GM21529 (cell line): ENCODE measurements at regions not wholly inside any gene's neighbourhood (a gene's known extent, or its start where the extent isn't known, plus 50 kb on each side); places are given as distances from the start of the nearest gene placed in this dataset.
"Not testable (repeated sequence)": the region's sequence is repeated elsewhere in the genome, so short reads cannot be mapped to it uniquely, and the experiment has no call there.

ENCODE experiments used
- ATAC-seq: cut with Tn5 transposase; IDR thresholded peaks from one replicate; pipeline ENCODE4 v1.9.1; 2021; ENCODE audit not compliant: unreplicated experiment

DNA sequence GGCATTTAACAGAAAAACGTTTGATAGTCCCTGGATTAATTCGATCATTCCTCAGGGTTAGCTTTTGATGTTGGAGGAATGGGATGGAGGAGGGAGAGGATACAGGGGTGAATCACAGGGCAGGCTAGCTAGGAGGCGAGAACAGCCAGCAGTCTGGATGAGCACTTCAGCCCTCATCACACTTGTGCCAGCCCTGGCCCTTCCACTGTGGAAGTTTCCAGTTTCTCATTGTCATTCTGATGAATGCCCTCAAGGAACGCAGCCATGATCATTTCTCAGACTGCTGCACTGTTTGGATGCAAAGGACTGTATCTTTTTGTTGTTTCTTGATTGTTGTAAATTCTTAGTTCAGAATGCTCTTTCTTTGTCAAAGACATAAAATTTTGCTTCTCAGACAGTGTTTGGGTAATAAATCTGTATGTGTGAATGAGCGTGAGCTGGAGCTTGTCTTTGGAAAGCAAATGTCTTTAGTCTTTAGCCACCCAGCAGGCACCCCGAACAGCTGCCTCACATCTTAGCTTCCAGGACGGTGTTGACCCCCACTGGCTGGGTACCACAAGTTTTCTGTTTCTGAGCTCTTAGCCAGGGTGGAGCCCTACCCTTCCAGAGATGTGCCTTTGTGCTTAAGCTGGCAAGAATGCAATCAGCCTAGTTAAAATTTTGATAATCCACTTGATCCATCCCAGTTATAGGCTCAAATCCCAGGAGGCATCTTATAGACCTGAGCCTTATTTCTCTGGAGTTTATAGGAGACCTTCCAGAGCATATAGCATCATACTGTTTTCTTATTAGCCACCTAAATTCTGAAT lies 121.1 kb downstream of the PDCD6IP start:
- ATAC-seq, result no peak

DNA sequence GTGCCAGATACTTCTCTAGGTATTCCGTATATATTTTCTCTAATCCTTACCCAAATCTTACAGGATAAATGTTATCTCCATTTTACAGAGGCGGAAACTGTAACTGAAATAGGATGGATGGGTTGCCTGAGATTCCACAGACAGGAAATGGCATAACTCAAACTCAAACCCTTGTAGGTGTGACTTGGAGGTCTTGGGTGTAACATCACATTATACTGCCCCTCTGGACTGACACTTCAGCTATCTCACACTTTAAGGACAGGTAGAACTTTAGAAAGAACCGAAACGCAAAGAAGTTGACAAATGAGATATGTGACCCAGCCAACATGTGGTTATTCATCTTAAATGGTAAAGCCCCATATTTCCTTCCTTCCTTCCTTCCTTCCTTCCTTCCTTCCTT lies 122.1 kb downstream of the PDCD6IP start:
- ATAC-seq, result no peak

DNA sequence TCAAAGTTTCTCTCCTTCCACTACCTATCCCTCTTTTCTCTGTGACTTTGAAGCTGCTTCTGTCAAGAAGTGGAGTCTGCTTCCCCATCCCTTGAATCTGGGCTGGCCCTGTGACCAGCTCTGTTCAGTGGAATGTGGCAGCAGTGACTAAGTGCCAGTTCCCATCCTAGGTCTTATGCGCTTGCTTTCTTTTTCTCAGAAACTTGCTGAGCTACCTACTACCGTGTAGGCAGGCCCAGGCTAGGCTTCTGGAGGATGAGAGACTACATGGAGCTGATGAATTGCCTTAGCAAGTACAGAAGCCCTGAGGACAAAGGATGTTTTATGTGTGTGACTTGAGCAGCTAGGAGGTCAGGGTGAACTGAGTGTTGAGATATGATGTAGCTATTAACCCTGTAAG lies 123.2 kb downstream of the PDCD6IP start:
- no peak for ATAC-seq

DNA sequence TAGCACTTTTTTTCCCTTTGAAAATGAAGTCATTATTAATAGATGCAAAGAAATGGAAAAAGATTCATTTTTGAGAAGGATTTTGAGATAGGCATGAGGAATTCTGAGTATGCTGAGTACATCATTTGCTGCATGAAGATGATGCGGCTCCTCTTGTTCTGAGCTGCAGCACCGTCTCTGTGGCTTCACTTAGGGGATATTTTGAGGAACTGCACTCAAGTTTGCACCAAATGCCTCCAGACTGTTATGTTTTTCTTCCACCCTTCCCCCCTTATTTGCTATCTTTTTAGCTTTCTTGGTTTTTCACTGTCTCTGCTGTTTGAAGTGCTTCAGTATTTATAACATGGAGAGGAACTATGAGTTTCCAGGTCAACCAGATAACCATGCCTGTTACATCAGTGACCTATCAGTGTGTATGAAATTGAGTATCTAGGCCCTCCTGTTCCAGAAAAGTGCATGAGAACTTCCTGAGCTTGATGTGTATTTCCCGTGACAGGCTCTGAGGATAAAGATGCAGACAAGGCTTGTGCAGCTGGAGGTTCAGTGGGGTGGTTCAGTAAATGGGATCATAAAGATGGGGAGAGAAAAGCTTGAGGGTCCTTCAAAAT lies 128.7 kb downstream of the PDCD6IP start:
- ATAC-seq, result no peak

DNA sequence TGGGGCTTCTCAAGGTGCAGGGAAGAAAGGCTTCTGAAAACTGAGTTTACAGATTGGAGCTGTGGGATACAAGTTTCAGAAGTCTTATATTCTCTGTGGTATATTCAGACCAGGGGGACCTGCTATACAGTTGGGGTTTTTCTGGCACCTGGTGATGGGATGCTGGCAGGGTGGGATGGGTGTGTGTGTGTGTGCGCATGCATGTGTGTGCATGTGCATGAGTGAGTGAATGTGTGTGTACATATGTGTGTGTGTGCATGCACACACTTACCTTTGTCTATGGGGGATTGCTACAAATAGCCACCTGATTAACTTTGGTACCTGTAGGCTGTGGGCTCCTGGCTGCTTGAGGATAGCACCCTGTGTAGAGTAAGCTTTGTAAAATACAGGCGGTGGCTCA lies 131.4 kb downstream of the PDCD6IP start:
- no peak for ATAC-seq

DNA sequence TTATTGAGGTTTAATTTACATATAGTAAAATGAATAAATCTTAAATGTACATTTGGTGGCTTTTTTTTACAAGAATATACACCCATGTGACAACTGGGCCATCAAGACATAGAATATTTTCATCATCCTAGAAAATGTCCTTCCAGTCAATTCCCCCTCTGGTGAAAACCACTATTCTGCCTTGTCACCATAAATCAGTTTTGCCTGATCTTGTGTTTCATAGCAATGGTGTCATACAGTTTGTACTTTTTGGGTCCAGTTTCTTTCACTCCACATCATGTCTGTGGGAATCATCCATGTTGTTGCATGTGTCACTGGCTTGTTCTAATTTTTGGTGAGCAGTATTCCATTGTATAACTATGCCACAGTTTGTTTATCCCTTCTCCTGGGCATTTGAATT lies 133.1 kb downstream of the PDCD6IP start:
- no peak for ATAC-seq

DNA sequence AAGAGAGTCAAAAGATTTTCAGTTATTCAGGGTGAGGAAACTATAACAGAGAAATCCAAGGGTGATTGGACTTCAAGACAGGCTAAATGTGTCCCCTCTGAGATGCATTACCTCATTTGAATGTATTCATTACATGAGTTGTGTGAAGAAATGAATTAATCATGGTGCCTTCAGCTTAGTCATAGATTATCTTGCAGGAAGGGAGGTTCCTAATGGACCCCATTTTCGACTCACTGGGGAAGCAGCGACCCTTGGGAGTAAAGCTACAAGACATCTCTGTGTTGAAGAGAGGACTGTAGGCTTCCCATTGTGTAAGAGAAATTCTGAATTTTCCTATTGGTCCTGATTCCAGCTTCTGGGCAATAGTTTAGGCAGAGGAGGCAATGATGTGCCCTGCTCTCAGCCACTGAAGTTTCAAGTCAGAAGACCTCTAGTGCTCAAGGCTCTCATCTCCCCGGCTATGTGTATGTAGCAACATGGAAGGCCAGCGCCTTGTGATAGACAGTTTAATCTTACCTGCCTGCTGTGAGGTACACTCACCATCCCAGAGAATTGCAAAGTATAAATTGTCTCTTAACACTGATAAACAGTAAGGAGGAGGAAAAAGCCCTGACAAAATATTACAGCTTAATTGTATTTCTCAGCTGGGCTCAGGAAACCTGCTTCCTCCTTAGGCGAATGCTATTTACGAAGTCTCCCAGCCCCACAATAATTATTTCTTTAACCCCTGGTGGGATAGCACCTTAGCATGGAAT lies 133.8 kb downstream of the PDCD6IP start:
- no peak for ATAC-seq

DNA sequence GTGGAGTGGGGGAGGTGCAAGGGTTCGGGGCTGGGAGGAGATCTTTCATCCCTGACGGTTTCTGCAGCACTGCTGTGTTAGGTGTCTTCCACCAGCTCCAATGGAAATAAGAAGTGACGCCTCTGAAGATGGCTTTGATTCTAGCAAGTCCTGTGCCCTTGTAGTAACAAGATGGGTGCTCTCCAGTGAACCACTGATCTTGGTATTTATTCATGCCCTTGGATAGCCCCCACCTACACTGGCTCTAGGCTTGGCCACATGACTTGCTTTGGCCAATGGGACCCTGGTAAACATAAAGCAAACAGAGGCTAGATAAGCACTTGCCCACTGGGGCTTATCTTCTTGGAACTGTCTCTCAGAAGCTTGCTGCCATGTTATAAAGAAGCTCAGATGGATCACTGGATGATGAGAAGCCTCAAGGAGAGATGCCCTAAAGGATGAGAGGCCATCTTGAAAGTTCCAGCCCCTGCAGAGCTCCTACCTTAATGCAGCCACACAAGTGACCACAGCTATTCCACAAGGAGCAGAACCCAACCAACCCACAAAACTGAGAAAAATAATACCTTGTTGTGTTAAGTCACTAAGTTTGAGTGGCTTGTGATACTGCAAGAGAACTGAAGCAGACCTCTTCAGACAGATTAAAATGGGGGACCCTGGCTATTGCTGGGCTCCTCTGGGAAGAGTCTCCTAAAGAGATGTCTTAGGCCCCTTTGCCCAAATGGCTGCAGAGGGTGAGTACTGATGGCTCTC lies 137.9 kb downstream of the PDCD6IP start:
- ATAC-seq, result no peak

DNA sequence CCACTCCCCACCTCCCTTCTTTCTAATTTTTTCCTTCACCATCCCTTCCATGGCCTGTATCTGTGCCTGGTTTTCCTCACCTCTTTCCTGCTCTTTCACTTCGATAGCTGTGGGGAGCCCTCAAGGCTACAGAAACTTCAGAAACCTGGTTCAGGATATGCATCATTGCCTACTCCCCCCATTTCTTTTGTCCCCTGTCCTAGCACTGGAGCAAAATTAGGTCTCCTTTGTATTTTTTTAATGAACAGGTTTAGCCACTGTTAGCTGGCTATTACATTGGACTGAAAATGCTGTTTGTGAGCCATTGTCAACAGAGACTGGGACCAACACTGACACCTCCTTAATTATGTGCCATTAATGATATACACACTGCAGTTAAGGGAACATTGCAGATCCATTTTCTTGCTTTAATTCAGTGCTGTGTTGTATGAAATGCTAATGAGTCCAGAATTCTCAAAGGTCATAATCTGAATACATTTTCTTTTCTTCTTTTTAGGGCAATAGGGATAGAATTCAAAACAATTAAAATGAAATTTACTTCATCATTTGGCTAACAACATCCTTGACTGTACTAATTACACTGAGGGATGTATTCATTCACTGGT lies 138.6 kb downstream of the PDCD6IP start:
- ATAC-seq, result no peak

DNA sequence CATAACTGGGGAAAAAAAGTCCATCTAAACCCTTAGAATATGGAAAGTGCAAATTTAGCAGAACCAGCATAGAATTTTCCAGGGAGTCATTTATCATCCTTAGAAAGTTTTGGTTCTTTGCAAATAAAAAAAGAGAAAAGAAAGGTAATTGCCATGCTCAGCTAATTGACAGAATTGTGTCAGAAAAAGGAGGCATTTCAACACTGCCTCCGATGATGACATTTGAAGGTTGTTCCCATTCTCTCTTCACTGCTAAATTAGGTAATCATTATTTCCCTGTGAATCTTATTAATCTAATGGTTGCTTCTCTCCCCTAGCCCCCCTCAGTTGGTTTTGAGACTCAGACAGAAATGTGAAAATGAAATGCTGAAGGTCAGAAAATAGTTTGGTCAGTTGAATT lies 139.2 kb downstream of the PDCD6IP start:
- no peak for ATAC-seq

DNA sequence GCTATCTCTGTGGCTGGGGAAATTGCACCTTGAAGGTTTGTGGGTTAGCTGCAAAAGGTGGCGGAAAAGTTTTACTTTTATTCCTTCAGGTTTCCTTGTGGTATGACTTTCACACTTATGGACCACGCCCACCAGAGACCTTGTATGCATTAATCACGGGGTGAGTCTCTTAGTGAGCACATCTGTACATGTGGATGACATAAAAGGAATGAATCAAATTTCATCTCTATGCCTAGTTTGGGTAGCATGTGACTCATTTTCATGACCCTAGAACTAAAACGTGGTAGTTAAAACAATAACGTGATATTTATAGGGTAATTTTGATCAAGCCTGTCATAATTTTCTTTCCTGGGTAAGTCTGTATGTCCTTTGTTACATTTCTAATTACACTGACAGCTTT lies 141.7 kb downstream of the PDCD6IP start:
- no peak for ATAC-seq

DNA sequence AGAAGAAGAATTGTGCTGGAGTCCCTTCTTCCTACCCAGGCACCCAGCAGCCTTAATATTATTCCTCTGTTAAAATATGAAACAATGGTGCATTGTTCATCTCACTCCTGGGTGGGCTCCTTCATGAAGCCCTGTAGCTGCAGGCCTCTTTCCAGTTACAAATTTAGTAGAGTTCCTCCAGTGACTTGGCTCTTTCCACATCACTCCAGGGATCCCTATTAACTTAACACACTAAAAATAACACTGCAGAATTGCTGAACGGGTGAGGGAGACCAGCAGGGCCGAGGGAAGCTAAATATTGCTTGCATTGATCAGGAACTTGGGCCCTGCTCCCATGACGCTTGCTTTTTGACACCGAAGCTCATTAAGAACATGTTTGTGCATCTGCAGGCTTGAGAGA lies 142.3 kb downstream of the PDCD6IP start:
- no peak for ATAC-seq

DNA sequence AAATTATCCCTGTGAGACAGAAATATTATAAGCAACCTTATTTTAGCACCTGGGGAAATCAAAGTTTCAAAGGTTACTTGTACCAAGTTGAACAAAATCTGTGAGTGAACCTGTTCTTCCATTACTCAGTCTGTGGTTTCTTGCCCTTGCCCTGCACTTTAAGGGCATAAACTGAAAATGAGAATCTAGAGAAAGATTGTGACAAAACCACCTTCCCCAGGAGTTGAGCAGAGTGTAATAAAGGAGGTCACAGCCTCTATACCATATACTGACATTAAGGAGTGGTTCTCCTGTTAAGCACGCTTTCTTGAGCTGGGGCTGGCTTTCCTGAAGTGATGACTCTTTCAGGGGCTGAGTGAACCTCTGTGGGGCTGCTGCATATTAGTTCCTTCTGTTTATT lies 143.4 kb downstream of the PDCD6IP start:
- ATAC-seq, result no peak

DNA sequence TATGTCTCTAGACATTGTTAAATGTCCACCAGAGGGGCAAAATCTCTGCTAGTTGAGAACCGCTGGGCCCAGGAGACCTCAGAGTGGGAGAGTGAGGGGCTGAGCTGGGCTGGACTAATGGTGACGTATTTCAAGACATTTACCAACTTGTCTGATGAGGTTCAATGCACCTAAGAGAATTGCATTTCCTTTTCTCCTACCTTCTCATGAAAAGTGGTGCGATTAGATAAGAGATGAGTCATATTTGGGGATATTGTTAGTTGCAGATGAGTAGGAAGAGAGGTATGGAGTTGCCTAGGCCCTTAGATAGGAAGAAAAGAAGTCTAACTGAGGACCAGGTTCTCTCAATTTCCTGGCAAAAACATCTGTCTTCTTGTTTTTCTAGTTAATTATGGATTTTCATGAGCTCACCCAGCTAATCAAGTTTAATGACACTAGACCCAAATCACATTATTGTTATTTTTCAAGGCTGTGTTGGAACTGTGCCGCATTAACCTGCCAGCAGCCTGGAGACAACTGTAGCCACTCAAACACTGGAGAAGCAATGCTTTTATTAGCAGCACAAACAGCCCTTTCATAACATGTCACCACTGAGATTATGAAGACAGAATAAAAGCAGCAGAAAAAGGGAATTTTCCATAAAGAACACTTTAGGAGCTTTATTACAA lies 144.2 kb downstream of the PDCD6IP start:
- ATAC-seq, result no peak

DNA sequence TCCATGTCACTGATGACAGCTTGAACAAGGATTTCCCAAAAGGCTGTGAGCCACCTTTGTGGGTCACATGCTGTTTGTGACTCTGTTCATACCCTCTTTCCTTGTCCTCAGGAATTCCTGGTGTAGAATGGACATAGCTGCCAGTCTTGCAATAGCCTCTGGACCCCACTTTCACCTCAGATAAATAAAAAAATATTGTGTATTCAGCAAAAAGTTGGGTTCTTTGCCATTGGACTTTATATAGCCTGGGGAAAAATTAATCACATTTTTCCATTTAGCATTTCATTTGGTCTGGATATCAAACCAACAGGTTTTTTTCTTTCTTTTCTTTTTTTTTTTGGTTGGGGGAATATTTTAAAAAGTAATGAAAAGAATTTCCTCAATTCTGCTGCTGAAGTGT lies 144.8 kb downstream of the PDCD6IP start:
- ATAC-seq, result no peak

DNA sequence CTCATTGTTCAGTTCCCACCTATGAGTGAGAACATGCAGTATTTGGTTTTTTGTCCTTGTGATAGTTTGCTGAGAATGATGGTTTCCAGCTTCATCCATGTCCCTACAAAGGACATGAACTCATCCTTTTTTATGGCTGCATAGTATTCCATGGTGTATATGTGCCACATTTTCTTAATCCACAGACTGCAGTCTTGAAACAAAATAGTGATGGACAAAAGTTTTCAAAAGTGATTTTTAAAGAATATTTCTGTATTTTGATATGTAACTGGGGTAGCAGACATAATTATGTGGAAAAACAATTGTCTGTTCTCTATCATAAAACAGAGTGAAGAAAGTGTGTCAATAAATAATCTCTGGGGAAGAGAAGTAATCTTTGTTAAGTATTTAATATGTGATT lies 148.2 kb downstream of the PDCD6IP start:
- not testable (repeated sequence) for ATAC-seq

DNA sequence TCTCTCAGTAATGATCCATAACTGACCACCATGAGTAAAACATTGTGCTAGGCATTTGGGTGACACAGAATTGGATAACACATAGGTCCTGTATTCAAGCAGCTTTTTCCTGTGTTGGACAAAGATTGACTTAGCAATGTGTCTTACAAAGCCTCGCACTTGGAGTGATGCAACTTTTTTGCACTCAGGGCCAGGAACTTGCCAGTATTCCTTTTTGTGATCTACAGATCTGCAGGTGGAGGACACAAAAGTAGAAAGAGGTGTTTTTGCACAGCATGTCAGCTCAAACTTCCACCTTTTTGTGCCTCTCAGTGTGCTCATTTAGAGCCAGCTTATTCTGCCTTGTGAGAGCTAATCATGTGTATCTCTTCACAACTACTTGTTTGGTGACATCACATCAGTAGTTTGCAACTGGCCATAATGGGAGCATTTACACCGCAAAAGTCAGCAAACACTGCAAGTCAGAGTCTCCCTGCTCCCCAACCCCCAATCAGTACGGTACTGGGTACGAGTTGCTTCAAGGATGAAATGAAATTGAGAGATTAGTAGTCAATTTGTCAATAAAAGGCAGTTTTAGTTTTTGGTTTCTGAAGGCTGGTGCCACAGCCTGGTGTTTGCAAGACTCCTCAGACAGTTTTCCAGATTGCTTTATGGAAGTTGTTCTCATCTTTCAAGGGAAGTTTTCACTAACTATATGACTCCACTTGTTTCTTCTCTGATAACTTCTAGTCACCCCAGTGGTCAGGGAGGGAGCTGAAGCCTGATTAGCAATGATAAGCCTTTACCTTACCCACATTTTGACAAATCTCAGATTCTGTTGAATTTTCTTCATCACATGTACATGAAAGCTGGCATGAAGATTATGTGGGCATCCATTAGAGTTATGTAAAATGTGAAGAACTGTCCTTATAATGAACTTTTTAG lies 149.1 kb downstream of the PDCD6IP start:
- ATAC-seq, result no peak

DNA sequence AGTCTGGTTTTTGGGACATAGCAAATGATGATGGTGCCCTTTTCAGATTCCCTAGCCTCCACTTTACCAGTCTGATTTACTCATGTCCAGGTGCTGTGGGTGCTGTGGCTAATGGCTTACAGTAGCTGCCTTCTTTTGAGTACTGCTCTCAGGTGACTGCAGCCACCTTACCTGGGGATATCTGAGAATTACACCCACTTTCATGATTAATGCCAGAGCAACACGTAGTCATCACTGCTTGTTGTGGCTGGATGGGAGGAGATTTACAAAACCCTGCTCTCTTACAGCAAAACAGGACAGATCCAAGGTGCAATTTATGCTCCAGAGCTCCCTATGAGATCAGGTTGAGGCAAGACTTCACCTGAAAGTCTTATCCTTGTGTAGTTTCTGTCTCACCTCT lies 150.6 kb downstream of the PDCD6IP start:
- ATAC-seq, result no peak

DNA sequence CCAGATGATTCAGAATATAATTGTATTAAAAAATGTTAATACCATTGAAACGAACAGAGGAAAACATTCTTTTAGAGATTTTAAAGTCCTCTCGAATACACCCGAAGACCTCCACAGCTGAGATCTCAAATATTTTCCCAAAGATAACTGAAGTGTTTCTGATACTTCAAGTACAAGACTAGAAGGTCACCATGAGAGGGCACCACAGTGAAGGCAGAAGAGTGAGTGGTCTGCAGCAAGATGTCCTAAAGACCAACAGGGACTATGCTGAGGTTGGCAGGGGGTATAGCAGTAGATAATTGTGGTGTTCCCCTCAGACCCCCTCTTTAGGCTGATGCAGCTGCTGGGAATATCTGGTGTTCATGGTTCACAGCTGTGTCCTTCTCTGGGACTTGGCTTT lies 156.5 kb downstream of the PDCD6IP start:
- no peak for ATAC-seq
